Natural killer cell (primary cell): ENCODE measurements at regions not wholly inside any gene's neighbourhood (a gene's known extent, or its start where the extent isn't known, plus 50 kb on each side); places are given as distances from the start of the nearest gene placed in this dataset.

Experiments used
- ATAC-seq, 3 donors: fragments of 150-1000 bp in 2 of 3; fragments of 200-7000 bp in 1 of 3; cut with Tn5 transposase; 1 replicate in 1 of 3; 2 replicates in 2 of 3; pipeline ENCODE4 v1.10.0; 2021; ENCODE audit warnings: mild to moderate bottlenecking in 2 of 3, moderate library complexity in 2 of 3
- DNase-seq, 2 donors: peaks; one replicate each; pipeline versions ENCODE4 v3.0.0 to v3.0.0-alpha.2; 2013 to 2021; ENCODE audit warnings: mixed read lengths in 1 of 2
- H3K27ac ChIP-seq: one replicate; pipeline ENCODE4 v1.5.1; 2013; ENCODE audit warnings: mild to moderate bottlenecking, low read length
- H3K27me3 ChIP-seq: one replicate; pipeline ENCODE4 v1.6.1; 2013; ENCODE audit warnings: low read length; ENCODE audit not compliant: control insufficient read depth, insufficient read depth
- H3K36me3 ChIP-seq: one replicate; pipeline ENCODE4 v1.6.1; 2013; ENCODE audit warnings: low read length; ENCODE audit not compliant: control insufficient read depth, insufficient read depth
- H3K4me1 ChIP-seq: one replicate; pipeline ENCODE4 v1.6.1; 2013; ENCODE audit warnings: low read length; ENCODE audit not compliant: control insufficient read depth, insufficient read depth
- H3K4me3 ChIP-seq: one replicate; pipeline ENCODE4 v1.5.1; 2013; ENCODE audit warnings: low read length
- H3K9me3 ChIP-seq: one replicate; pipeline ENCODE4 v1.6.1; 2013; ENCODE audit warnings: low read length; ENCODE audit not compliant: control insufficient read depth, insufficient read depth
- H3K27ac Mint-ChIP-seq, 2 donors: one replicate each; pipeline ENCODE4 v1.8.0; 2022; ENCODE audit warnings: mild to moderate bottlenecking in 2 of 2, mixed read lengths in 2 of 2, moderate library complexity in 1 of 2
- H3K27me3 Mint-ChIP-seq, 2 donors: one replicate each; pipeline ENCODE4 v1.8.0; 2022; ENCODE audit warnings: low read depth in 2 of 2, mixed read lengths in 2 of 2
- H3K36me3 Mint-ChIP-seq: one replicate; pipeline ENCODE4 v1.8.0; 2022; ENCODE audit warnings: mixed read lengths
- H3K4me1 Mint-ChIP-seq, 2 donors: one replicate each; pipeline ENCODE4 v1.8.0; 2022; ENCODE audit warnings: mixed read lengths in 2 of 2
- H3K4me3 Mint-ChIP-seq: one replicate; pipeline ENCODE4 v1.8.0; 2022; ENCODE audit warnings: mild to moderate bottlenecking, moderate library complexity, mixed read lengths
- H3K9me3 Mint-ChIP-seq, 2 donors: one replicate each; pipeline ENCODE4 v1.8.0; 2022; ENCODE audit warnings: mixed read lengths in 2 of 2
- CTCF ChIP-seq: fragments of 200-600 bp; IDR thresholded peaks from one replicate; pipeline ENCODE4 v1.8.0; 2022; ENCODE audit warnings: antibody characterized with exemption
- WGBS: methylation state at CpG from one replicate; pipeline ENCODE4 v1.1.7; 2013; ENCODE audit warnings: missing lambda C conversion rate; ENCODE audit not compliant: insufficient coverage; 5-methylcytosine and 5-hydroxymethylcytosine counted together
- intact Hi-C: fragments of 100-400 bp; cut with micrococcal nuclease; formaldehyde crosslinking; loops from one replicate; pipeline ENCODE4 v1.14.2; 2022

- no peak overlapping the region for H3K27ac Mint-ChIP-seq
- Histone ChIP-seq H3K4me3 (no peak overlapping the region), H3K9me3 (no peaks in the 10 kb centered on the region), H3K27me3 (no peaks in the 10 kb centered on the region), H3K4me1 (no peaks in the 10 kb centered on the region), H3K36me3 (no peaks in the 10 kb centered on the region), H3K27ac (no peak overlapping the region)
- H3K4me3 Mint-ChIP-seq: no peak overlapping the region
- H3K4me1 Mint-ChIP-seq: no peaks in the 10 kb centered on the region
- H3K27me3 Mint-ChIP-seq: peaks cover 8 to 29% of the 10 kb centered on the region in 2 donors
- H3K9me3 Mint-ChIP-seq: no peaks in the 10 kb centered on the region
- intact Hi-C loops: no loop called here
- no peak for DNase-seq
- TF ChIP-seq CTCF: no peak
- H3K36me3 Mint-ChIP-seq: no peaks in the 10 kb centered on the region
- no peak for ATAC-seq
Observed at GRCh38 chr1:98493469-98493868, 168.1 kb upstream of the SNX7 start.

GRCh38 chr1:98490099-98490498 lies 171.4 kb upstream of the SNX7 start:
- ATAC-seq (no peak), DNase-seq (no peak)
- Mint-ChIP-seq H3K4me3 (no peak overlapping the region), H3K36me3 (no peaks in the 10 kb centered on the region), H3K27me3 (peaks cover 14 to 29% of the 10 kb centered on the region in 2 donors), H3K9me3 (no peaks in the 10 kb centered on the region), H3K27ac (no peak overlapping the region), H3K4me1 (no peaks in the 10 kb centered on the region)
- Histone ChIP-seq H3K27ac (no peak overlapping the region), H3K9me3 (no peaks in the 10 kb centered on the region), H3K4me3 (no peak overlapping the region), H3K36me3 (no peaks in the 10 kb centered on the region), H3K4me1 (no peaks in the 10 kb centered on the region), H3K27me3 (no peaks in the 10 kb centered on the region)
- intact Hi-C loops: no loop called here
- WGBS: no CpG with 5 or more reads among the region's 1 CpG
- no peak for TF ChIP-seq CTCF

GRCh38 chr1:98487620-98488019 lies 173.9 kb upstream of the SNX7 start:
- H3K4me3 Mint-ChIP-seq: no peak overlapping the region
- H3K27ac Mint-ChIP-seq: no peak overlapping the region
- Histone ChIP-seq H3K27ac (no peak overlapping the region), H3K27me3 (peaks cover 4% of the 10 kb centered on the region), H3K9me3 (no peaks in the 10 kb centered on the region), H3K4me3 (no peak overlapping the region), H3K36me3 (no peaks in the 10 kb centered on the region), H3K4me1 (no peaks in the 10 kb centered on the region)
- no peaks in the 10 kb centered on the region for H3K4me1 Mint-ChIP-seq
- ATAC-seq: no peak
- H3K9me3 Mint-ChIP-seq: no peaks in the 10 kb centered on the region
- no peaks in the 10 kb centered on the region for H3K36me3 Mint-ChIP-seq
- peaks cover 18 to 28% of the 10 kb centered on the region in 2 donors for H3K27me3 Mint-ChIP-seq
- 88% methylated on average over 3 of the region's 5 CpGs for WGBS
- no peak for TF ChIP-seq CTCF
- intact Hi-C loops: no loop called here
- no peak for DNase-seq

- H3K4me3 Mint-ChIP-seq: no peak overlapping the region
- no peak for TF ChIP-seq CTCF
- H3K27ac ChIP-seq: no peak overlapping the region
- H3K9me3 Mint-ChIP-seq: no peaks in the 10 kb centered on the region
- H3K4me1 ChIP-seq: no peaks in the 10 kb centered on the region
- WGBS: 90% methylated on average over 3 of the region's 3 CpGs
- H3K4me3 ChIP-seq: no peak overlapping the region
- DNase-seq: no peak
- no peak for ATAC-seq
- no peaks in the 10 kb centered on the region for H3K9me3 ChIP-seq
- H3K36me3 Mint-ChIP-seq: no peaks in the 10 kb centered on the region
- no peak overlapping the region for H3K27ac Mint-ChIP-seq
- peaks cover 18 to 24% of the 10 kb centered on the region in 2 donors for H3K27me3 Mint-ChIP-seq
- H3K27me3 ChIP-seq: peaks cover 4% of the 10 kb centered on the region
- H3K36me3 ChIP-seq: no peaks in the 10 kb centered on the region
- no peaks in the 10 kb centered on the region for H3K4me1 Mint-ChIP-seq
- intact Hi-C loops: no loop called here
Observed at GRCh38 chr1:98482611-98483010, 178.9 kb upstream of the SNX7 start.
